ENCODE measurements at regions not wholly inside any gene's neighbourhood (a gene's known extent, or its start where the extent isn't known, plus 50 kb on each side); places are given as distances from the start of the nearest gene placed in this dataset.

DNA sequence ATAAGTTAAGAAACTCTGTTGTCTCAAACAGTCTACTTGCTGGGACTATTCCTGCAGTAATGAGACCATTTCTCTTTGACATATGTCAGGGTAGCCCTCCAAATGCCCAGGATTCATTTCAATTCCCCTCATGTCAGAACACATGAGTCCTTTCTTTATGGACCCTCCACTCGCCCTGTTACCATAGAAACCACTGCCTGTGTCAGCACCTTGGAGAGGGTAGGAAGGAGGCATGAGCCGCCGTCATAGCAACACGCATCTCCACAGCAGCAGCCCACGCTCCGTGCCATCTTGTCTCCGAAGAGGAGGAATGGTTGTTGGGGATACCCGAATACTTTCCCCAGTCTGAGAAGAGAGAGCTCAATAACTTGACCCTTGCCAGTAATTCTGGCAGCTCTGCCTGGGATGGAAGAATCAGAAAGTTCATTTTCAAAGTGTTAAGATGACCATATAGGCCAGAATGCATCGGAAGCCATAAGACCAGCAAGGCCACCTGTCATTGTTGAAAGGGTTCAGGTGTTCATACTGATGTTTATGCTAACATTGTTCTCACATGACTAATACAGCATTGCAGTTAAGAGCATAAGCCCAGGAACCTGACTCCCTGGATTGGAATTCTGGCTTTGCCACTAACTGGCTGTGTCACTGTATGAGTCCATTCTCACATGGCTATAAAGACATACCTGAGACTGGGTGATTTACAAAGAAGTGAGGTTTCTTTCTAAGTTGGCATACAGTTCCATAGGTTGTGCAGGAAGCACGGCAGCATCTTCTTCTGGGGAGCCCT is 141.3 kb downstream of the ABCC12 start:
- ATAC-seq (no peak), DNase-seq (no peak)
- TF ChIP-seq, protein P1, sequence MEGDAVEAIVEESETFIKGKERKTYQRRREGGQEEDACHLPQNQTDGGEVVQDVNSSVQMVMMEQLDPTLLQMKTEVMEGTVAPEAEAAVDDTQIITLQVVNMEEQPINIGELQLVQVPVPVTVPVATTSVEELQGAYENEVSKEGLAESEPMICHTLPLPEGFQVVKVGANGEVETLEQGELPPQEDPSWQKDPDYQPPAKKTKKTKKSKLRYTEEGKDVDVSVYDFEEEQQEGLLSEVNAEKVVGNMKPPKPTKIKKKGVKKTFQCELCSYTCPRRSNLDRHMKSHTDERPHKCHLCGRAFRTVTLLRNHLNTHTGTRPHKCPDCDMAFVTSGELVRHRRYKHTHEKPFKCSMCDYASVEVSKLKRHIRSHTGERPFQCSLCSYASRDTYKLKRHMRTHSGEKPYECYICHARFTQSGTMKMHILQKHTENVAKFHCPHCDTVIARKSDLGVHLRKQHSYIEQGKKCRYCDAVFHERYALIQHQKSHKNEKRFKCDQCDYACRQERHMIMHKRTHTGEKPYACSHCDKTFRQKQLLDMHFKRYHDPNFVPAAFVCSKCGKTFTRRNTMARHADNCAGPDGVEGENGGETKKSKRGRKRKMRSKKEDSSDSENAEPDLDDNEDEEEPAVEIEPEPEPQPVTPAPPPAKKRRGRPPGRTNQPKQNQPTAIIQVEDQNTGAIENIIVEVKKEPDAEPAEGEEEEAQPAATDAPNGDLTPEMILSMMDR (IDR thresholded peaks at IDR 0.05): no peak
- H3K27me3 ChIP-seq (ENCODE audit: low read depth): no peaks in the 10 kb centered on the region
- H3K36me3 ChIP-seq: no peaks in the 10 kb centered on the region
- no peaks in the 10 kb centered on the region for H3K4me1 ChIP-seq
- no peak overlapping the region for H3K4me3 ChIP-seq
- H3K27ac ChIP-seq: no peak overlapping the region
- no peaks in the 10 kb centered on the region for H3K9me3 ChIP-seq
- intact Hi-C loops (cut with DNase I): no loop called here

DNA sequence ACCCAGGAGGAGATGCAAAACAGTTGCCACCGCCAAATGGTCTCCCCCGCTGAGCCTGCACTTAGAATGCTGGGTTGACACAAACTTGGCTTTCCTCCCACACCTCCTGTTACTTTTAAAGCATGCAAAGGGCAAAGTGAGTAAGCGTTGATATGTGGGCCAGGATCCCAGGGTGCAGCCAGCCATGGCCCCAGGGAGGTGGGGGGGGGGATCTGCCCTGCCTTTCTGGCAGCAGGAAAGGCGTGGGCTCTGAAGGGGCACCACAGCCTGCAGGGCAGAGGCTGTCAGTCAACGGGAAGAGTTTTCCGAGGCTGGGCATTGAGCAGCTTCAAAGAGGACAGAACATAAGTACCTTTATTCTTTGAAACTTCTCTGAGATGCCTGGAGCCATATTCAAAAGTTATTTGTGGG is 142.3 kb downstream of the ABCC12 start:
- H3K4me3 ChIP-seq: no peak overlapping the region
- intact Hi-C loops (cut with DNase I): no loop called here

DNA sequence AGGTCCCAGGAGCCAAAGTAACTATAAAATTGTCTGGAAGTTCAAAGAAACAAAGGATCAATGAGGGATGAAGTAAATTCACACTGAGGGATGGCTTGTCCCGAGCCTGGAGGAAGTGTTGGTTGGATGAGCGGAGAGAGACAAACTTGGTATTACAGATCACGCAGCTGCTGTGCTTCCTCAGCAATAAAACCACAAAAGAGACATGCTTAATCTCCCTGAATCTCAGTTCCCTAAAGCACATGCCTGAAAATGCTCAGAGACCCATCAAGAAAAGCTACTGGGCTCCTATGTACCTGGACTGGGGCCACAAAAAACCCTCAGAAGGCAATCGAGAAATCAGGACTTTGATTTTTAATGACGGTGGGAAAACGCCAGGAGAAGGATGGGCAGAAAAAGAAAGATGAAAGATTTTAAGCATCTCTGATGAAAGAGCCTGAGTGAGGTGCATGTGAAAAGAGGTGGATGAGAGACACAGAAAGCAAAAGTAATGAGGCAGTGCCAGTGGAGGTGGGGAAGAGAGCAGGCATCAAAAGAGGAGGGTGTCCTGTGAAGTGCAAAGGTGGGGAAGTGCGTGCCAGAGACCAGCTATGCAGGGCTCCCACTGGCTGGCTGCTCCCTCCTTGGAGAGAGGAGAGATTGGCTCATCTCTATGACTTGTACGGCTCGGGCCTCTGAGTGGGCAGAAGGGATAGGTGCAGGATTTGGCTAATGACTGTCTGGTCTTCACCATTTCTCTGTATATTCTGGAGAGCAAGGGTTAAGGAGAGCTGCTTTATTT is 143.7 kb downstream of the ABCC12 start:
- Histone ChIP-seq H3K4me3 (no peak overlapping the region), H3K4me1 (no peaks in the 10 kb centered on the region), H3K36me3 (no peaks in the 10 kb centered on the region), H3K9me3 (no peaks in the 10 kb centered on the region), H3K27me3 (ENCODE audit: low read depth) (no peaks in the 10 kb centered on the region), H3K27ac (no peak overlapping the region)
- ATAC-seq: no peak
- intact Hi-C loops (cut with DNase I): no loop called here
- DNase-seq: no peak
- TF ChIP-seq, protein P1 (IDR thresholded peaks at IDR 0.05): no peak

More for the DNA sequence above, 142.3 kb downstream of the ABCC12 start:
- TF ChIP-seq, protein P1 (IDR thresholded peaks at IDR 0.05): no peak
- no peak for DNase-seq
- Histone ChIP-seq H3K36me3 (no peaks in the 10 kb centered on the region), H3K9me3 (no peaks in the 10 kb centered on the region), H3K4me1 (no peaks in the 10 kb centered on the region), H3K27ac (no peak overlapping the region), H3K27me3 (ENCODE audit: low read depth) (no peaks in the 10 kb centered on the region)
- ATAC-seq: no peak

DNA sequence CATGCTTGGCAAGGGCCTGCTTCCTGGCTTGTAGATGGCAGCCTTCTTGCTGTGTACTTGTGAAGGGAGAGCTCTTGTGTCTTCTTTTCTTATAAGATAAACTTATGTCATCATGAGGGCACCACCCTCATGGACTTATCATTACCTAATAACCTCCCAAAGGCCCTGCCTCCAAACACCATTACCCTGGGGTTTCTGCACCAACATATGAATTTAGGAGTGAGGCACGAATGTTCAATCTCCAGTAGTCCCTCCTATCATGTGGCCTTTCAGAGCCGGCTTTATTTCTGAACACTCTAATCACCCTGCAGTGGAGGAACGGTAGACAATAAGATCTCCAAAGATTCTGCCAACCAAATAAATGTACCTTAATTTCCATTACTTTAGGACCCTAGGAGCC is 144.3 kb downstream of the ABCC12 start:
- Histone ChIP-seq H3K4me1 (no peaks in the 10 kb centered on the region), H3K36me3 (no peaks in the 10 kb centered on the region), H3K4me3 (no peak overlapping the region), H3K27ac (no peak overlapping the region), H3K9me3 (no peaks in the 10 kb centered on the region), H3K27me3 (ENCODE audit: low read depth) (no peaks in the 10 kb centered on the region)
- intact Hi-C loops (cut with DNase I): no loop called here
- DNase-seq (no peak), ATAC-seq (no peak)
- TF ChIP-seq, protein P1 (IDR thresholded peaks at IDR 0.05): no peak

DNA sequence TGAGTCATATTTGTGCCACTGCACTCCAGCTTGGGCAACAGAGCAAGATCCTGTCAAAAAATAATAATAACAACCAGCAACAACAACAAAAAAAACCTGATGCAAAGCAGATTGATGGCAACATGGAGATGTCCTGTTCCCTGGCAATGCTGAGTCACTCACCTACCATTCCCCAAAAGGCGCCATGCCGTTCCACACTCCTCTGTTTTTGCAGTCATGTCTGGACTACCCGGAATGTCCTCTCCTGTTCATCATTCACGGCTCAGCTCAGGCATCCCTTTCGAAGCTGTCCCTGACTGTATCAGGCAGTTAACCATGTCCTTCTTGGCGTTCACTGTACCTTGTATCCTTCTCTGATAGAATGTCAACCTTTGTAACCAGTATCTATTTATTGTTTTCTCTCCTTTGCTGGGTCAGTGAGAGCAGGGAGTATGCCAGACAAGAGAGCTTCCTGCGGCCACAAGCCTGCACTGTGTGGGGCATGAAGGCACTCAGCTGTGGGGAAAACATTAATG is 147.7 kb downstream of the ABCC12 start:
- no peaks in the 10 kb centered on the region for H3K9me3 ChIP-seq
- no peaks in the 10 kb centered on the region for H3K27me3 ChIP-seq (ENCODE audit: low read depth)
- ATAC-seq (no peak), DNase-seq (no peak)
- intact Hi-C loops (cut with DNase I): no loop called here
- H3K36me3 ChIP-seq: no peaks in the 10 kb centered on the region
- TF ChIP-seq, protein P1 (IDR thresholded peaks at IDR 0.05): no peak
- H3K4me1 ChIP-seq: no peaks in the 10 kb centered on the region
- H3K4me3 ChIP-seq: no peak overlapping the region
- H3K27ac ChIP-seq: no peak overlapping the region
